Left colon (tissue), 2 donors: ENCODE measurements at regions not wholly inside any gene's neighbourhood (a gene's known extent, or its start where the extent isn't known, plus 50 kb on each side); places are given as distances from the start of the nearest gene placed in this dataset.
"Not testable (repeated sequence)": the region's sequence is repeated elsewhere in the genome, so short reads cannot be mapped to it uniquely, and the experiment has no call there.

Source experiments
- ATAC-seq: fragments of 200-7000 bp; cut with Tn5 transposase; one replicate; pipeline ENCODE4 v1.9.1; 2020; ENCODE audit warnings: mild to moderate bottlenecking, moderate library complexity
- DNase-seq, 2 donors: peaks; one replicate each; pipeline ENCODE4 v3.0.0-alpha.2; 2020
- intact Hi-C, 2 donors: fragments of 100-400 bp; cut with DNase I in 1 of 2; cut with micrococcal nuclease in 1 of 2; formaldehyde crosslinking; loops; one replicate each; pipeline versions ENCODE4 v1.11.2 to v1.14.0; 2022; cut with DNase I, micrococcal nuclease
- donor health status: DM: no; HTN: no; CAD: no.
- donor health status: DM: yes; HTN: yes; CAD: no.

GRCh38 chrX:109782994-109783700, 50.1 kb upstream of the ACSL4 start:
- DNase-seq (no peak), ATAC-seq (no peak)
- intact Hi-C loops = no loop called here

GRCh38 chrX:109783701-109784079, 50.6 kb upstream of the ACSL4 start:
- ATAC-seq (no peak), DNase-seq (no peak)

DNA sequence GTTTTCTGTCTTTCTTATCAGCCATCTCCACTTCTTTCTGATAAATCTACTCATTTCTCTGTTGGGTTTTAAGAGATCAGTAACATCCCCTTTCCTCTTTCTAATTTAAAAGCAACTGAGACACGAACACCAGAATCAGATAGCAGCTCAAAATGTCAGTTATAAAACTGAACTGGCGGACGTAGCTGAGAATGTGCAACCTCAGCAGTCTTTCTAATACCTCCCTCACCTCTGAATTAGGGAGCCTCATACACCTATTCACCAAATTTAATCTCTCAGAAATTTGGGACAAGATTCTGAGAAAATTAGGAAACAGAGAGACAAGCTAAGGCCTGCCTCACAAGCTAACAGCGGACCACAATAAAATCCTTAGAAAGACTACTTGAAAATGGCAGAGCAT, 52.0 kb upstream of the ACSL4 start:
- ATAC-seq (no peak), DNase-seq (no peak)
- intact Hi-C loops = no loop called here

More at GRCh38 chrX:109783701-109784079, 50.6 kb upstream of the ACSL4 start:
- intact Hi-C loops = no loop called here

DNA sequence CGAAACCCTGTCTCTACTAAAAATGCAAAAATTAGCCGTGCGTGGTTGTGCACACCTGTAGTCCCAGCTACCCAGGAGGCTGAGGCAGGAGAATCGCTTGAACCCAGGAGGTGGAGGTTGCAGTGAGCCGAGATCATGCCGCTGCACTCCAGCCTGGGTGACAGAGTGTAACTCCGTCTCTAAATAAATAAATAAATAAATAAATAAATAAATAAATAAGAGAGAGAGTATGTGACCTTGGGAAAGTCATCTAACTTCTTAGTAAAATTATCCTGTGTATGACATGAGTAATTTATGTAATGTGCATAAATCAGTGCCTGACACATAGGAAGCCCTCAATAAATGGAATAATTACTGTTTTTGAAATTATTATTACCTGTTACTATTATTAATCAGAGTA, 57.5 kb upstream of the ACSL4 start:
- intact Hi-C loops, DNase-seq, ATAC-seq: not testable (repeated sequence)

DNA sequence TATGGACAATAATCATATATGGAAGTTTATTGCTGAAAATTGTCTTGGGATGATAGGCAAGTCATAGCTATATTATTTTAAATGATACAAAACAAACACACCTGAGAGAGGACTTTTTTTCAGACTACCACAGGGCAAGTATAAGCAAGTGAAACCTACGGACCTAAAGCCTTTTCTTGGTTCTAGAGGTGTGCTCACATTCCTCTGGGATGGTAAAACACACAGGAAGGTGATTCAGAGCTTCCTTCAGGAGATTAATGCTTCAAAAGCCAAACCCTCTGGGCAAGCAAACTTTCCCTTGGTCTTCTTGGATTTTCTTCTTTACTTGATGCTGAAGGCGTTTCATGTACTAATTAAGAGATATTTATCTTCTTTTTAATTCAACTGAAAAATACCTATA, 60.1 kb upstream of the ACSL4 start:
- intact Hi-C loops = no loop called here
- DNase-seq (no peak), ATAC-seq (no peak)

GRCh38 chrX:109795682-109796081, 62.6 kb upstream of the ACSL4 start:
- ATAC-seq (no peak), DNase-seq (no peak)

DNA sequence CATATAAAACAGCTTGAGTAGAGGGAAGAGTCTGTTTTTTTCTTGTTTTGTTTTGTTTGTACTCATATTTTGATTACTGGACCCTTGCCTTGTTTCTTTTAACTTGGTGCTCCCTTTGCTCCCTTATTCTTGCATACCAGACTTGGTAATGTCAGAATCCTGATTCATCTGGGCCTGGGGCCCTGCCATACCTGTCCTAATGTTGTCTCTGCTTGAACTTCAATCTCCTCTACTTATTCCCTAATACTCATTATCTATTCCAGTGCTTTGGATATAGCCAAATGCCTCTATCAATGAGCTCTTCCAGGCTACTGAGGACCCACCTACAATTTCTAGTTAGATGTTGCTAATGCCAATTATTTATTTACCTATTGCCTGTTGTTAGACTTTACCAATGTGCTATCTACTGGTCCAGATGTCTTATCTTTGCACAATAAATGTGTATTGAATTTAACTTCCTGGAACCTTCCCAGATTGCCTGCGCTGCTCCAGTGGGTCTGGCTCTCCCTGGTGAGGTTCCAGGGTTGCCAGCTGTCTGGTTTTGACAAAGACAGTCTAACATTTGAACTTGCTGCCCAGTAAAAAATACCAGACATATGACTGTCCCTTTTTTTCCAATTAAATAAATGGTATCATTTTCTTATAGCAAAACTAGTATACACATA, 64.4 kb upstream of the ACSL4 start:
- intact Hi-C loops = no loop called here
- ATAC-seq (no peak), DNase-seq (no peak)

More at GRCh38 chrX:109795682-109796081, 62.6 kb upstream of the ACSL4 start:
- intact Hi-C loops = no loop called here

- ATAC-seq (no peak), DNase-seq (no peak)
- intact Hi-C loops = no loop called here
Observed at GRCh38 chrX:109812236-109812635, 79.2 kb upstream of the ACSL4 start.

DNA sequence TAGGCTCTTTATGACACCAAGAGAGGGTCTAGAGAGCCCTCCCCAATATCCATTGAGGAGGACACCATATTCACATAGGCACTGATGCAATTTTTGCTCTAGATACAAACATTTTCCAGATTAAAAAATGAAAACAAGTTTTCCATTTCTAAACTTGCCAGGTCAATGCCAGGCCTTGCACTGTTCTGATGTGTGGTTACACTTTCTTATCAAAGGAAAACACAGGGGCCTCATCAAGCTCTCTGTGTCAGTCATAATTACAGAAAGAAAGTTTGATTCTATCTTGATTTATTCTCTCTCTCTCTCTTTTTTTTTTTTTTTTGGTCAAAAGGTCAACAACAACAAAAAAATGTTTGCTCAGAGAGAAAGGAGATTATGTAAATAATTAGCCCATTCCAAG, 80.2 kb upstream of the ACSL4 start:
- DNase-seq (no peak), ATAC-seq (no peak)
- intact Hi-C loops = no loop called here

DNA sequence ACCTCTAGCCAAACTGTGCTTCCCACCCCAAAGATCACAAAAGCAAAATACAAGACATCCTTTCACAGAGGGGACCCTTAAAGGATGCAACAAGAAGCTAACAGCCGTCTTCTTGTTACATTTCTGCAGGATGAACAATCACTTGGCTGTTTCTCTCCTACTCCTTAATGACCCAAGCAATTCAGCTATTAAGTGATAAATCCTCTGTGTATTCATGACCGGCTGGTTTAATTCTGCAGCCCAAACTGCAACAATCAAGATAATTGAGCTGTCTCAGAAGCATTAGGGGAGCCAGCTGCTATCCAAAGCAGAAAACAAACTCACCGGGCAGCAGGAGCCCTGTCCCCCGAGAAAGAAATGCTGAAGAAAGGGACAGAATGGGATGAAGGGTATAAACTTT, 85.9 kb upstream of the ACSL4 start:
- DNase-seq (no peak), ATAC-seq (no peak)
- intact Hi-C loops = no loop called here

GRCh38 chrX:109822861-109823260, 89.8 kb upstream of the ACSL4 start:
- DNase-seq (no peak), ATAC-seq (no peak)
- intact Hi-C loops = no loop called here

DNA sequence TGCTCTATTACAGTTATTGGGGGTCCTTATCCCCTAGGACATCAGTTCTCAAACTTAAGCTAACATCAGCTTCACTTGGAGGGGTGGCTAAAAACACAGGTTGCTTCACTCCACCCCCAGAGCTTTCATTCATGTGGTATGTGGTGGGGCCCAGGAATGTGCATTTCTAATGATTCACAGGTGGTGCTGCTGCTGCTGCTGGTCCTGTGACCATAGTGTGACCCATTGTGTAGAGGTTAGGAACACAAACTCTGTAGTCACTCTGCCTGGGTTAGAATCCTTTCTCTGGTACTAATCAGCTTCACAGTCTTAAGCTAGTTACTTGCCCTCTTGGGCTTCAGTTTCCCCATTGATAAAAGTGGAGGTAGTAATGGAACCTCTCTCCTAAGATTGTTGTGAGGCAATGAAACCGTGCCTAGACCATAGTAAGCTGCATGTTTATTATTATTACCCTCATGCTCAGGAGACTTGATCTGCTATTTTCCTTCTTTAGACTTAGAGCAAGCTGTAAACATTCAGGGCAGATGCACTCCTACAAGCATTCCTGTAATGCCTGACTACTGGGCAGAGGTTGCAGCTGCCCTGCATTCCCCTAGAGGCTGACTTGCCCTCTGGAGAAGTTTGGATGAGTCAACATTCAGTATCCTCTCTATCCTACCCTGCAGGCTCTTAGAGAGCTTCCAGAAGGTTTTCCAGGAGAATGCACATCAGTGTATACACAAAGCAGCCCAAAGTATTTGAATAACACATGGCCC, 94.1 kb upstream of the ACSL4 start:
- no peak for ATAC-seq
- intact Hi-C loops = no loop called here
- DNase-seq = no peak

GRCh38 chrX:109827772-109828171, 94.7 kb upstream of the ACSL4 start:
- intact Hi-C loops = no loop called here
- ATAC-seq = no peak
- DNase-seq = no peak

- intact Hi-C loops = no loop called here
- DNase-seq = no peak
- no peak for ATAC-seq
Observed at GRCh38 chrX:109830157-109830703, 97.2 kb upstream of the ACSL4 start.

GRCh38 chrX:109830704-109831206, 97.7 kb upstream of the ACSL4 start:
- intact Hi-C loops = no loop called here
- DNase-seq = no peak
- no peak for ATAC-seq

GRCh38 chrX:109831326-109831985, 98.4 kb upstream of the ACSL4 start:
- ATAC-seq (no peak), DNase-seq (no peak)
- intact Hi-C loops = no loop called here

GRCh38 chrX:109839694-109840567, 106.9 kb upstream of the ACSL4 start:
- intact Hi-C loops = no loop called here
- DNase-seq (no peak), ATAC-seq (no peak)

GRCh38 chrX:109840585-109840984, 107.5 kb upstream of the ACSL4 start:
- intact Hi-C loops = no loop called here
- ATAC-seq (no peak), DNase-seq (peak; percentile 7 to 30)
